Renal cortex interstitium (tissue), 11 donors: ENCODE measurements at regions not wholly inside any gene's neighbourhood (a gene's known extent, or its start where the extent isn't known, plus 50 kb on each side); places are given as distances from the start of the nearest gene placed in this dataset.
A peak's percentile ranks its signal among the peaks of the same experiment; 100 is the strongest.

Experiments used
- DNase-seq, 11 donors: peaks; one replicate each; pipeline ENCODE4 v3.0.0-alpha.2; 2013; ENCODE audit warnings: low read depth in 9 of 11, low spot score in 4 of 11; ENCODE audit errors: extremely low read depth in 1 of 11

DNA sequence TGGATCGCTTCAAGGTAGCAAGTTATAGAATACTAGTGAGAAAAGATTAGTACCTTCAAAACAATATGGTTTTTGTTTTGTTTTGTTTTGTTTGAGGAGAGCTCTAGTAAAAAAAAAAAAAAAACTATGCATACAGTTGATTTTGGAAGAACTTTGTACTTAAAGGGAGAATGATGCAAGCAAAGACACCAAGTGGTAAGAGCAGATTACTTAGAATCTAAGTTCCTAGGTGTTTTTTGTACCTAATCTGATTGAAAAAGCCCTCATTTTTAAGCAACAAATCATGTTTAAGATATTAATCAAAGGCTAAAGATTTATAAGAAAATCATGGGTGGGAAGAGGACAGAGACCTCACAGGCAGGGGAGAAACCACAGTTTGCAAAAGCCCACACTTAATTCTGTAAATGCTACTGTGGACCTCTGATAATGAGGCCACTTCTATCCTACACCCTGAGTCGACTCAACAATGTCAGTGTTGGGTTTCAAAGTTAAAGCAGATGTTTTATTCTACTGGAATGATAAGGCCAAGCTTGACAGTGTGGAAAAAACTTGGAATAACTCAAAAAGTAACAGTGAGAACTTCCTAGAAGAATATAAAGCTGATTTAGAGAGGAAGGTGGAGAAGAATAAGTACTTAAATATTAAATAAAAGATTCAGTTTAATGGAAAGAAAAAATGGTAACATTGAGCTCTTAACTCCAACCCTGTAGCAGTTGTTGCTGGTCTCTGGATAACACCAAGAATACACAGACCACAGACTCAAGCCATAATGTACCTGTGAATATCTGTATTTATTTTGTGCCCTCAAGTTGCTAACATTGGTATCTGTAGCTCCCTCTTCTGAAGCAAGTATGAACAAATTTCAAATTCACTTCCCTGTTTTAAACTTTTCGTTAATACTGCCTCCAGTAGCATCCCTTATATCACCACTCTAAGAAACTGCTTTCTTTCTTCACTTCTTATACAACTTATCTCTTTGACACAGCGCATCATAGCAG lies 1047.8 kb downstream of the EPHA7 start:
- peak in 1 of 11 donors; percentile 15 for DNase-seq

DNA sequence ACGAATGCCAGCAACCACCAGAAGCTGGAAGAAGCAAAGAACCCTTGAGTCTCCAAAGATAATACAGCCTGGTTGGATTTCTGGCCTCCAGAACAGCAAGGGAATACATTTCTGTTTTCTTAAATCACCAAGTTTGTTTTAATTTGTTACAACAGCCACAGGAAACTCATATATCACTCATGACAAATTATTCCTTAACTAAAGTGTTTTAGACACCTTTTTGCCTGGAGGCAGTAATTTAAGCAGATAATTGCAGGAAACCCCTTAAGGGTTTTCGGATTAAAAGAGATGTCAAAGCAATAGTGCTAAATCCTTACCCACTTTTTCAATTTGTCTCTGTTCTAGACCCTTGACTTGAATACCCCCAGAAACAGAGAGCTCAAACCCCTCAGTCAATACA lies 1050.0 kb downstream of the EPHA7 start:
- no peak for DNase-seq

- no peak for DNase-seq
These were observed 1054.3 kb downstream of the EPHA7 start for GRCh38 chr6:92364948-92365541.

- DNase-seq = peak in 1 of 11 donors; percentile 3
These were observed 1056.2 kb downstream of the EPHA7 start for GRCh38 chr6:92363111-92363510.

DNA sequence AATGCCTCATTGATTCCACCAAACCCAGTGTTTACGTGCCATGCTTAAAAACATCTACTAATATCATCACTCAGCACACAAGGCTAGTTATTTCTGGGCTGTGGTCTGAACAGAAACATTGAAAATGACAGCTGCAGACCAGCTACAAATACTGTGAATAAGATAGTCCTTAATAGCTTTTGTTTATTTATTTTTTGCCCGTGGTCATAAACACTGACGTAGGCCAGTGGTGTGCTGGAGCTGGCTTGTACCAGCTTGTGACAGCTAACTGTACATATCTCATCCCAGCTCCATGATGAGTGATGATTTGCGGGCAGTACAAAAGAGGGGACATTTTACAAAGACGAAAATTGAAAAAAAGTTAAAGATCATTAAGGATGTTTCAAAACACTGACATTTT lies 1057.0 kb downstream of the EPHA7 start:
- DNase-seq = no peak

DNA sequence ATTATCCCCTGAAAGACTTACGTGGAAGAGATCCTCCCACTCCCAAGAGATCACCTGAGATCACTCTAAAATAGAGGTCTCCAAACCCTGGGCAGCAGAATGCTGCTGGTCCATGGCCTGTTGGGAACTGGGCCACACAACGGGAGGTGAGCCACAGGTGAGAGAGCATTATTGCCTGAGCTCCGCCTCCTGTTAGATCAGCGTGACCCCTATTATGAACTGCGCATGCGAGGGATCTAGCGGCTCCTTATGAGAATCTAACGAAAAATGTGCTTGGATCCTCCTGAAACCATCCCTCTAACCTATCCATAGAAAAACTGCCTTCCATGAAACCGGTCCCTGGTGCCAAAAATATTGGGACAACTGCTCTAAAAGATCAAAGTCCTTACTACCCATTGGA lies 1057.4 kb downstream of the EPHA7 start:
- no peak for DNase-seq

GRCh38 chr6:92354270-92354829 lies 1065.0 kb downstream of the EPHA7 start:
- no peak for DNase-seq

GRCh38 chr6:92352130-92352529 lies 1067.2 kb downstream of the EPHA7 start:
- no peak for DNase-seq

GRCh38 chr6:92341201-92341600 lies 1078.2 kb downstream of the EPHA7 start:
- DNase-seq = no peak

DNA sequence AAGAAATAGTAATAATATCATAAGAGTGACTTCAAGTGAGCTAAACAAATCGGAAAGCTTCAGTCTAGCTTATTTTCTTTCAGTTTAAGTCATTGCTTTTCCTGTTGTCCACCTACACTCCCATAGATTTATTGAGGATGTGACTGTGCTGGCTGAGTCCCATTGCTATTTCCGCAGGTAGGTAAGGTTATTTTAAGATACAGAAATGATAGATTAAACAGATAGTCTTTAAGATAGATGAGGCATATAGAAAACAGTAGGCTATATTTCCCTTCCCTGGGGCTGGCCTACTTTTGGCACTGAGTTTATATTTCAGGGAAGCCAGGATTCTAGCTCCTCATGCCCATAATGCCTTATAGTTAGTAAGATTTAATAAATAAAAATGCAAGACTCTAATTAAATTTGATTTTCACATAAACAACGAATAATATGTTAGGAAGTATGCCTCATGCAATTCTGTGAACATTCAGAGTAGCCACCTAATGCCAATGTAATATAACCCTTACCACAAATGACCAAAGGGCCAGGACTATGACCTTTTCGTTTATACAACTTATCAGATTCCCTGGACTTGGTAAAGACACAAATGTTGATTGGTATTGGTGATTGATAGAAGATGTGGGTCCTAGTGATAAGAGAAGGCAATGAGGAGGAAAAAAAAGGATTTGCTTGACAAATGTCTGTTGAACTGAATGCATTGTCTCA lies 1079.3 kb downstream of the EPHA7 start:
- DNase-seq = peak in 2 of 11 donors; percentile 7 to 9

DNA sequence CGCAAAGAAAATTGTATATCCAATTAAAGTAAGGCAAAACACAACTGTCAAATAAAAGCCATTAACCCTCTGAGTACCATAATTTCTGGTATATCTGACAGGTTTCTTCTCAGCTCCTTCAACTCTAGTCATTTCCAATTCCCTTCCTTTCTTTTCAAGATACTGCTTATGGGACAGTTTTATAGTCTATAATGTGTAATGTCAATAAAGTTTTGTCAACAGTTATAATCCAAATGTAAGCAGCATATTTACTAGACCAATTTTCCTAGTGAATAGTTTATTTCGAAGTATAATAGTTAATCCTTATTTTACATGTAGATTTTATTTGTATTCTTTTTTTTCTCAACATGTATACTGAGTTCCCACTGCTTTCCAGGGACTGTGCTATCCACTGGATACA lies 1081.8 kb downstream of the EPHA7 start:
- no peak for DNase-seq

DNA sequence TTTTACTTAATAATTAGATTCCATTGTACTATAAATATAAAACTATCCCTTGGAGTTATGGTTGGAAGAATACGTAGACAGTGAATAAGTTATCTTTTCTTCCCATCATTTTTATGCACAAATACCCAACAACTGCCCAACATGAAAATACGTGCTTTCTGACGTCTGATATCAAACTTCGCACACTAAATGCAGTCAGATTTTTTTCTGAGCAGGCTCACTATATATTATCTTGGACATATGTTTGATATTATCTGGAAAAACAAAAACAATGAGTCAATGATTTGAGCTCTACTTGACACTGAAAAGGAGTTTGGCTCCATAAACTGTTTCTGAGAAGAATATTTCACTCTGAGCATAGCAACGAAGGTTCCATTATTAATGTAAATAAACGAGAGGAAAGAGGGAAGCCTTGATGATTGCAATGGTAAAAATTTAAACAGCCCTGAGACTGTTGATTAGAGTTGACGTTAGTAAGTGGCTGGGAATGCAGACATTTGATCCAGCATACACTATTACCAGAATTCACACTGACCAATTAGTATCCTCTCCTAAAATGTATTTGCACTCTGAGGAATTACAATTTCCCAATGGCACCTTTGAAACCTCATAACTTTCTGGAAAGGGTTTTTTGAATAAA lies 1090.0 kb downstream of the EPHA7 start:
- no peak for DNase-seq

DNA sequence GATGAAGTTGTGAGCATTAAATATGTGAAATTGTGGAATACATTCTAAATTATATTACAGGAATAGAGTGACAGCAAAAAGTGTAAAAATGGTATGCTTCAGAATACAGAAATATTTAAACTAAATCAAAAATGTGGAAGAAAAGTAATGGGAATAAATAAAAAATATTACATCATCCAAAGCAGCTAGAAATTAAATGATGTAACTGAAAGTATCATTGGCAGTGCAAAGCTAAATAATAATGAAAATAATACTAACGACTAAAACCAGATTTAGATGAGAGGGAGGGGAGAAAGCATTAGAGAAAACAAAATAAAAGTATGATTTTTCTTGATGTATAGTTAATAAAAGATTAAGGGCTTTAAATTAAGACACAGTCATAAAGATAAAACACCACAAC lies 1104.0 kb downstream of the EPHA7 start:
- DNase-seq = no peak

GRCh38 chr6:92297101-92297500 lies 1122.3 kb downstream of the EPHA7 start:
- DNase-seq = no peak

DNA sequence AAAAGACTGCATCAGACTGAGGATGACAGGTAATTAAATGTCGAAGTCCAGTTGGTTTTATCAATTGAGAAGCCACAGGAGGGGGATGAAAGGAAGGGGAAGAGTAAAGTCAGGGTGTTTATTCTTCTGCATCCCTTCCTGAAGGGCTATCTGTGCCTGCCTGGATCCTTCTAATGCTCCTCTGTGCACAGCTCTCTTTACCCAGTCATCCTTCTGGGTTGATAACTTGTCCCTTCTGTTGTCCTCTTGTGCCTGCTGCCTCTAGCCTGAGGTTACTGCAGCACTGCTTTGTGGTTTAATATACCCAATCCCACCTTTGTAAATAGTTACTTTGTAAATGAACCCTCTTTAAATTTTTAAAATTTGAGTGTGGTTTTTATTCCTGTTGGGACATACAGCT lies 1127.3 kb downstream of the EPHA7 start:
- no peak for DNase-seq

GRCh38 chr6:92289831-92290230 lies 1129.5 kb downstream of the EPHA7 start:
- no peak for DNase-seq

GRCh38 chr6:92281571-92282076 lies 1137.7 kb downstream of the EPHA7 start:
- no peak for DNase-seq

DNA sequence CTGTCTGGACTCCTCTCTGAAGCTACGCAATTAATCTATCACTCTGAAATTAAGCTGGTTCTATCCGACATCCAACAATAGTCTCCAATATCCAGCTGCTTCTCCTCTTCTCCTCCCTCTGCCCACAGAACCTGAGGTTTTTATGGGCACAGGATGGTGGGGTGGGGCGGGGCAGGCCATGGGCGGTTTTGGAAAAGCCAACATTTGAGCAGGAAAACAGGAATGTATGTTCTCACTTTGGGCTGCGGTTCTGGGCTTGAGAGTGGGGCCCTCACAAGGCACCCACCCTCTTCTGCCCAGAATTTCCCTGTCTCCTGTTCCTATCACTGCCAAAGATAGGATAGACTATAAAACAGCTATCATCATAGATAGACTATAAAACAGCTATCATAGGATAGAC lies 1144.2 kb downstream of the EPHA7 start:
- no peak for DNase-seq

DNA sequence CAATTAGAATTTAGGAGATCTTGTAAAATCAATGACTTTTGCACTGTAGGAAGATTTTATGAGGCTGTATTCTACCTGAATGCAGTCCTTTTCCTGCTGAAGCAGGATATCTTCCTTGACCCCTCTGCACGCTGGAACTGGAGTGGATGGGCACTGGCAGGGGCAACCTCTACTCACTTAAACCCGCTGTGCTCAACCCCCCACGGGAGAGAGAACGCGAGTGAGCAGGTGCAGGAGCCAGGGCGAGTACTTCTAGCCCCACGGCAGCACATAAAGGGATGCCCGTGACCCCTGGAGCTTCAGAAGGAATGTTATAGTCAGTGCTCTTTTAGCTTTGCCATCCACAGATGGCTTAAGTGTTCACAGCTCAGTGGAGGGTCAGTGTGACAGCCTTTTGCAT lies 1144.8 kb downstream of the EPHA7 start:
- no peak for DNase-seq
